ENCODE measurements at regions not wholly inside any gene's neighbourhood (a gene's known extent, or its start where the extent isn't known, plus 50 kb on each side); places are given as distances from the start of the nearest gene placed in this dataset.

DNA sequence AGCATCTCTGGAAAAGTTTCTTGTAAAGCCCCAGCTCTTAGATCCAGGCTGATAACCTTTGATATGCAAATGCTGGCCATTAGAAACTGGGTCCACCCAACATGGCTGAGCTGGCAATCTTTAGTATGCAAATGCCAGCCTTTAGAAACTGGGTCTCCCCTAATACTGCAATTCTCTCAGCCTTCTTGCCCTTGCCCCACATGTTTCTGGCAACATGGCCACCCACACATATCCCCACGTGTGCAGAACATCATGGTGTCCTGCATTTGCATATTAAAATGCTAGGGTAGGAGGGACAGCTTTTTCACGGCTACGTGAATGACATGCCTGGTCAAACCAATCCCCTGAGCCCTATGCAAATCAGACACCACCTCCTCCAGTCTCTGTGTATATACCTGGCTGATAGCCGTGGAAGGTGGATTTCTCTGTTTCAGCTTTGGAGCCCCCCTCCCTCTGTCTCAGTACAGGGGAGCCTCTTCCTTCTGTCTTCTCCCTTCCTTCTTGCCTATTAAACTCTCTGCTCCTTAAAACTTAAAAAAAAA lies 344.0 kb upstream of the NWD2 start:
- H4K8ac ChIP-seq (ENCODE audit: low read depth, low read length): no peak overlapping the region
- no peaks in the 10 kb centered on the region for H3K79me1 ChIP-seq (ENCODE audit: low read depth, low read length)
- no peak overlapping the region for H3K4ac ChIP-seq (ENCODE audit: low read length)
- H2BK15ac ChIP-seq (ENCODE audit: low read length): no peak overlapping the region
- H3K27me3 ChIP-seq (ENCODE audit: control insufficient read depth in 3 of 3, insufficient read depth in 3 of 3, low read depth in 1 of 3, low read length in 3 of 3): no peaks in the 10 kb centered on the region
- H2BK12ac ChIP-seq (ENCODE audit: low read length): no peak overlapping the region
- H3K9ac ChIP-seq (ENCODE audit: low read depth, low read length, poor library complexity): no peak overlapping the region
- no CpG with 5 or more reads among the region's 4 CpGs for WGBS, 2 donors (ENCODE audit: extremely low coverage in 2 of 2, insufficient read length in 2 of 2, insufficient replicate concordance in 1 of 2)
- H3K27ac ChIP-seq (replicated peaks; ENCODE audit: low read length): no peak overlapping the region
- H4K91ac ChIP-seq (ENCODE audit: low read depth, low read length, poor library complexity): no peak overlapping the region
- no peaks in the 10 kb centered on the region for H3K36me3 ChIP-seq (replicated peaks in 1 of 2; ENCODE audit: control insufficient read depth in 2 of 2, insufficient read depth in 2 of 2, low read length in 2 of 2)
- H3K4me2 ChIP-seq (ENCODE audit: insufficient read depth, low read length, poor library complexity, severe bottlenecking): no peak overlapping the region
- no peak for DNase-seq (ENCODE audit: low spot score)
- H3K9me3 ChIP-seq (replicated peaks in 1 of 2; ENCODE audit: control insufficient read depth in 2 of 2, insufficient read depth in 1 of 2, low read depth in 1 of 2, low read length in 2 of 2): no peaks in the 10 kb centered on the region
- H2BK5ac ChIP-seq (ENCODE audit: low read length): no peak overlapping the region
- no peak overlapping the region for H2AK5ac ChIP-seq (ENCODE audit: low read depth, low read length)
- no peak overlapping the region for H3K4me3 ChIP-seq (ENCODE audit: low read length in 2 of 2)
- no peak overlapping the region for H3K23ac ChIP-seq (ENCODE audit: low read depth, low read length, poor library complexity)
- no peaks in the 10 kb centered on the region for H3K4me1 ChIP-seq (ENCODE audit: control insufficient read depth in 2 of 2, insufficient read depth in 1 of 2, low read depth in 1 of 2, low read length in 2 of 2)
- no peak overlapping the region for H3K14ac ChIP-seq (ENCODE audit: low read length)
- H2AFZ ChIP-seq (ENCODE audit: low read length): no peak overlapping the region
- no peak overlapping the region for H2BK120ac ChIP-seq (ENCODE audit: low read depth, low read length)
- H3K18ac ChIP-seq (ENCODE audit: low read length): no peak overlapping the region

DNA sequence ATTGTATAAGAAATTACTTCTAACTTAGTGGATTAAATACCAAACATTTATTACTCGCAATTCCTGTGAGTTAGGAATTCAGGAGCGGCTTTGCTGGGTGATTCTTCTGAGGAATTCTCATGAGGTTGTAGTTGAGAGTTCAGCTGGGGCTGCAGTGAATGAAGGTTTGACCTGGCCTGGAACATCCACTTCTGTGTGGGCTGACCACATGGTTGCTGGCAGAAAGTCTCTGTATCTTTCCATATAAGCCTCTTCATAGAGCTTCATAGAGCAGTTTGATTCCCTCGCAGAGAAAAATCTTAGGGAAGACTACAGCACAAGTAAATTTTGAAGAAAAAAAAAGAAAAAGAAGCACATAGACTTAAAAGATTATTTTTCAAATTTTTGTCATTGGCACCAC lies 339.7 kb upstream of the NWD2 start:
- no peak overlapping the region for H2BK120ac ChIP-seq (ENCODE audit: low read depth, low read length)
- H3K23ac ChIP-seq (ENCODE audit: low read depth, low read length, poor library complexity): no peak overlapping the region
- H2BK15ac ChIP-seq (ENCODE audit: low read length): no peak overlapping the region
- no peak for DNase-seq (ENCODE audit: low spot score)
- H3K4me1 ChIP-seq (ENCODE audit: control insufficient read depth in 2 of 2, insufficient read depth in 1 of 2, low read depth in 1 of 2, low read length in 2 of 2): no peaks in the 10 kb centered on the region
- H4K91ac ChIP-seq (ENCODE audit: low read depth, low read length, poor library complexity): no peak overlapping the region
- no peak overlapping the region for H3K4me2 ChIP-seq (ENCODE audit: insufficient read depth, low read length, poor library complexity, severe bottlenecking)
- H3K18ac ChIP-seq (ENCODE audit: low read length): no peak overlapping the region
- no peak overlapping the region for H3K14ac ChIP-seq (ENCODE audit: low read length)
- no peak overlapping the region for H2AFZ ChIP-seq (ENCODE audit: low read length)
- H3K4ac ChIP-seq (ENCODE audit: low read length): no peak overlapping the region
- H3K36me3 ChIP-seq (replicated peaks in 1 of 2; ENCODE audit: control insufficient read depth in 2 of 2, insufficient read depth in 2 of 2, low read length in 2 of 2): no peaks in the 10 kb centered on the region
- WGBS, 2 donors (ENCODE audit: extremely low coverage in 2 of 2, insufficient read length in 2 of 2, insufficient replicate concordance in 1 of 2): no CpG with 5 or more reads among the region's 3 CpGs
- no peaks in the 10 kb centered on the region for H3K9me3 ChIP-seq (replicated peaks in 1 of 2; ENCODE audit: control insufficient read depth in 2 of 2, insufficient read depth in 1 of 2, low read depth in 1 of 2, low read length in 2 of 2)
- no peak overlapping the region for H2BK12ac ChIP-seq (ENCODE audit: low read length)
- no peaks in the 10 kb centered on the region for H3K79me1 ChIP-seq (ENCODE audit: low read depth, low read length)
- no peaks in the 10 kb centered on the region for H3K27me3 ChIP-seq (ENCODE audit: control insufficient read depth in 3 of 3, insufficient read depth in 3 of 3, low read depth in 1 of 3, low read length in 3 of 3)
- no peak overlapping the region for H2BK5ac ChIP-seq (ENCODE audit: low read length)
- no peak overlapping the region for H3K27ac ChIP-seq (replicated peaks; ENCODE audit: low read length)
- H3K4me3 ChIP-seq (ENCODE audit: low read length in 2 of 2): no peak overlapping the region
- H2AK5ac ChIP-seq (ENCODE audit: low read depth, low read length): no peak overlapping the region
- no peak overlapping the region for H3K9ac ChIP-seq (ENCODE audit: low read depth, low read length, poor library complexity)
- no peak overlapping the region for H4K8ac ChIP-seq (ENCODE audit: low read depth, low read length)

DNA sequence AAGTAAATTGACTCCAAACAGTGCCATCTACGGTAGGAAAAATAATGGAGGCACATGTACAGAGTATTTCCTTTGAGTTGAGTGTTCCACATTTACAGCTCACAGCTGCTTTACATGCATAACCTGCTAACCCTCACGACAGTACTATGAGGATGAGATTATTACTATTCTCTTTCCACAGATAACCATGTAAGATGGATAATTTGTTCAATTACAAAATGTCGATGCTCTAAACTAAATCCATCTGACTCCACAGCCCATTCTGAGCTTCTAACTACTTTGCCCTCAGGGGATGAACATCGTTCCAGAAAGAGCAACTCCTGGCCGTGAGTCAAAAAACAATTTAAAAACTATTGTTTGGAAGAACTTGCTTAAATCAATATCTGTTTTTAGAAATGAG lies 330.4 kb upstream of the NWD2 start:
- Histone ChIP-seq H3K14ac (ENCODE audit: low read length) (no peak overlapping the region), H4K91ac (ENCODE audit: low read depth, low read length, poor library complexity) (no peak overlapping the region), H2BK5ac (ENCODE audit: low read length) (no peak overlapping the region), H3K79me1 (ENCODE audit: low read depth, low read length) (no peaks in the 10 kb centered on the region), H3K4me3 (ENCODE audit: low read length in 2 of 2) (no peak overlapping the region), H2BK120ac (ENCODE audit: low read depth, low read length) (no peak overlapping the region), H2BK15ac (ENCODE audit: low read length) (no peak overlapping the region), H2BK12ac (ENCODE audit: low read length) (no peak overlapping the region), H3K9me3 (replicated peaks in 1 of 2; ENCODE audit: control insufficient read depth in 2 of 2, insufficient read depth in 1 of 2, low read depth in 1 of 2, low read length in 2 of 2) (no peaks in the 10 kb centered on the region), H3K18ac (ENCODE audit: low read length) (no peak overlapping the region), H3K4ac (ENCODE audit: low read length) (no peak overlapping the region), H2AK5ac (ENCODE audit: low read depth, low read length) (no peak overlapping the region), H3K27ac (replicated peaks; ENCODE audit: low read length) (no peak overlapping the region), H3K4me2 (ENCODE audit: insufficient read depth, low read length, poor library complexity, severe bottlenecking) (no peak overlapping the region), H3K36me3 (replicated peaks in 1 of 2; ENCODE audit: control insufficient read depth in 2 of 2, insufficient read depth in 2 of 2, low read length in 2 of 2) (no peaks in the 10 kb centered on the region), H3K4me1 (ENCODE audit: control insufficient read depth in 2 of 2, insufficient read depth in 1 of 2, low read depth in 1 of 2, low read length in 2 of 2) (no peaks in the 10 kb centered on the region), H3K23ac (ENCODE audit: low read depth, low read length, poor library complexity) (no peak overlapping the region), H4K8ac (ENCODE audit: low read depth, low read length) (no peak overlapping the region), H2AFZ (ENCODE audit: low read length) (no peak overlapping the region), H3K9ac (ENCODE audit: low read depth, low read length, poor library complexity) (no peak overlapping the region), H3K27me3 (ENCODE audit: control insufficient read depth in 3 of 3, insufficient read depth in 3 of 3, low read depth in 1 of 3, low read length in 3 of 3) (no peaks in the 10 kb centered on the region)
- no peak for DNase-seq (ENCODE audit: low spot score)
- WGBS, 2 donors (ENCODE audit: extremely low coverage in 2 of 2, insufficient read length in 2 of 2, insufficient replicate concordance in 1 of 2): no CpG with 5 or more reads among the region's 5 CpGs

DNA sequence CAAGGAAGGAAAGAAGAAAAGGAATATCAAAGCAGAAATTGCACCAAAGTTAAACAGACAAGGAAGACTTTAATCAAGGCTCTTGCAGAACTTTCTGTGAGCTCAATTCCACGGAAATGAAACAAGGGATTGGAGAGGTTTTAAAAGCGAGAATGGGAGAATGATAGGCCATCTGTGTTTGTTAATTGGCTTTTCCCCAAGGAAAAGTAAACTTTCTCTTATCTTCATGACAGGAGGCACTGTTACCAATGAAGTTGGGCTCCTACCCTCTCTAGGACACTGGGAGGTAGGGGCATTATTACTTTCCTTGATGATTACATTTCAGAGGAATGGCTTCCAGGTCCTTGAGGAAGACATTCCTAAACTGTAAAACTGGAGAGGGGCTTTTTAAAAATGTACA lies 328.8 kb upstream of the NWD2 start:
- Histone ChIP-seq H3K4me2 (ENCODE audit: insufficient read depth, low read length, poor library complexity, severe bottlenecking) (no peak overlapping the region), H3K14ac (ENCODE audit: low read length) (no peak overlapping the region), H2AK5ac (ENCODE audit: low read depth, low read length) (no peak overlapping the region), H2AFZ (ENCODE audit: low read length) (no peak overlapping the region), H3K79me1 (ENCODE audit: low read depth, low read length) (no peaks in the 10 kb centered on the region), H3K4me1 (ENCODE audit: control insufficient read depth in 2 of 2, insufficient read depth in 1 of 2, low read depth in 1 of 2, low read length in 2 of 2) (no peaks in the 10 kb centered on the region), H2BK12ac (ENCODE audit: low read length) (no peak overlapping the region), H4K91ac (ENCODE audit: low read depth, low read length, poor library complexity) (no peak overlapping the region), H3K9ac (ENCODE audit: low read depth, low read length, poor library complexity) (no peak overlapping the region), H3K4me3 (ENCODE audit: low read length in 2 of 2) (no peak overlapping the region), H2BK5ac (ENCODE audit: low read length) (no peak overlapping the region), H3K9me3 (replicated peaks in 1 of 2; ENCODE audit: control insufficient read depth in 2 of 2, insufficient read depth in 1 of 2, low read depth in 1 of 2, low read length in 2 of 2) (no peaks in the 10 kb centered on the region), H3K18ac (ENCODE audit: low read length) (no peak overlapping the region), H3K23ac (ENCODE audit: low read depth, low read length, poor library complexity) (no peak overlapping the region), H3K27me3 (ENCODE audit: control insufficient read depth in 3 of 3, insufficient read depth in 3 of 3, low read depth in 1 of 3, low read length in 3 of 3) (no peaks in the 10 kb centered on the region), H2BK15ac (ENCODE audit: low read length) (no peak overlapping the region), H3K4ac (ENCODE audit: low read length) (no peak overlapping the region), H4K8ac (ENCODE audit: low read depth, low read length) (no peak overlapping the region), H2BK120ac (ENCODE audit: low read depth, low read length) (no peak overlapping the region), H3K27ac (replicated peaks; ENCODE audit: low read length) (no peak overlapping the region), H3K36me3 (replicated peaks in 1 of 2; ENCODE audit: control insufficient read depth in 2 of 2, insufficient read depth in 2 of 2, low read length in 2 of 2) (no peaks in the 10 kb centered on the region)
- WGBS, 2 donors (ENCODE audit: extremely low coverage in 2 of 2, insufficient read length in 2 of 2, insufficient replicate concordance in 1 of 2): no CpG with 5 or more reads among the region's 2 CpGs
- DNase-seq (ENCODE audit: low spot score): no peak
